NCI-H187 (cell line): ENCODE measurements at regions not wholly inside any gene's neighbourhood (a gene's known extent, or its start where the extent isn't known, plus 50 kb on each side); places are given as distances from the start of the nearest gene placed in this dataset.
"Not testable (repeated sequence)": the region's sequence is repeated elsewhere in the genome, so short reads cannot be mapped to it uniquely, and the experiment has no call there.

Experiments used
- DNase-seq, 2 experiments: peaks; one replicate each; lab custom pipeline; 2025; lab: John Stamatoyannopoulos, UW

DNA sequence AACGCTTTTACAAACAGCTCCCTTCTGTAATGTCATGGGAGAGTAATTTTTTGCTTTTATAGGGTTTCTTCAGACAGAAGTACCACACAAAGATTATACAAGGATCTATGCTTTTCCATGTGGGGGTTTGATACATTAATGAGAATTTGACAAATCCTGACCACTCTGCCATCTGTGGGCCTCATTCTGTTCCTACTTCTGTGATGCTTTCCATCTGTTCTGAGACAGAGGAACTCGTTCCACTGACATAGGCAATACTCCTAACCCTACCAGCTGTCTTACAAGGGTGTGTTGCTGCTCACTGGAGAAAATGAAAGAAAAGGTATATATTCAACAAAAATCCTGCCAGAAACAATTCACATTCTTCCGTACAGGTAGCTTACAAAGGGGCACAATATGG, 59.4 kb upstream of the NAMPT start:
- no peak for DNase-seq

DNA sequence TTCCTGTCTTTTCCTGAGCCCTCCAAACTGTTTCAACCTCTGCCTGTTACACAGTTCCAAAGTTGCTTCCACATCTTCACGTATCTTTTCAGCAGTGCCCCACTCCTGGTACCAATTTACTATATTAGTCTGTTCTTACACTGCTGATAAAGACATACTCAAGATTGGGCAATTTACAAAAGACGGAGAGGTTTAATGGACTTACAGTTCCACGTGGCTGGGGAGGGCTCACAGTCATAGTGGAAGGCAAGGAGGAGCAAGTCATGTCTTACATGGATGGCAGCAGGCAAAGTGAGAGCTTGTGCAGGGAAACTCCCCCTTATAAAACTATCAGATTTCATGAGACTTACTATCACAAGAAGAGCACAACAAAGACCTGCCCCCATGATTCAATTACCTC, 57.3 kb upstream of the NAMPT start:
- DNase-seq: not testable (repeated sequence)

DNA sequence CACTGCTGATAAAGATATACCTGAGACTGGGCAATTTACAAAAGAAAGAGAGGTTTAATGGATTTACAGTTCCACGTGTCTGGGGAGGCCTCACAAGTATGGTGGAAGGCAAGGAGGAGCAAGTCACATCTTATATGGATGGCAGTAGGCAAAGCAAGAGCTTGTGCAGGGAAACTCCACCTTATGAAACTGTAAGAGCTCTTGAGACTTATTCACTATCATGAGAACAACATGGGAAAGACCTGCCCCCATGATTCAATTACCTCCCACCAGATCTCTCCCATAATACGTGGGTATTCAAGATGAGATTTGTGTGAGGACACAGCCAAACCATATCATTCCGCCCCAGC, 55.4 kb upstream of the NAMPT start:
- DNase-seq: not testable (repeated sequence)

DNA sequence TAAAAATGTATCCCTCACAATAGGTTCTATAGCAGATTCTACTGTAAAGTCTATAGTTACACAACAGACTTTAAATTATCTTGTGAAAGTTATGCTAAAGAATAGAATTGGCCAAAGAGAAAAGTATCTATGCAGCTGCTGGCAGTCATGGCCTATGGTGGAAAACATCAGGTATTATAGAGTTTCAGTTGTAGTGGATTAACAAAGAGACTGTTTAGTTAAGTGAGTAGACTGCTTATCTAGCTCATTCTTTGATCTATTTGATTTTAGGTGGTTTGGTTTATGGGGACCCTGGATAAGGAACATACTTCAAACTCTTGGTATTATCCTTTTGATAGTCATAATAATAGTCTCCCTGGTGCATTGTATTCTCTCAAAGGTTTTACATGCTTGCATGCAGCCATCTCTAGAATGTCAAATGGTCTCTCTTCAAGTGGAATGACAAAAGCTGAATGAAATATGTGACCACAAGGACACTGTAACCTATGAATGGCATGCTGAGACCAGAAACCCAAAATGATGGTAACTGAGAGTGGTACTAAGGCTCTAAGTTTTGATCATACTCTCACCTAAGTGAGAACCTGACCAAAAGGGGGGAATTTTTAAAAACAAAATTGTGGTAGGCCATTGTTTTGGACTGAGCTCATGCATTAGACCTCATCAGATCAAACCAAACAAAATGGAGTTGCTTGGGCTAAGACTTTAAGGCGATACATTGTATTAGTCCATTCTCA, 54.9 kb upstream of the NAMPT start:
- no peak for DNase-seq

DNA sequence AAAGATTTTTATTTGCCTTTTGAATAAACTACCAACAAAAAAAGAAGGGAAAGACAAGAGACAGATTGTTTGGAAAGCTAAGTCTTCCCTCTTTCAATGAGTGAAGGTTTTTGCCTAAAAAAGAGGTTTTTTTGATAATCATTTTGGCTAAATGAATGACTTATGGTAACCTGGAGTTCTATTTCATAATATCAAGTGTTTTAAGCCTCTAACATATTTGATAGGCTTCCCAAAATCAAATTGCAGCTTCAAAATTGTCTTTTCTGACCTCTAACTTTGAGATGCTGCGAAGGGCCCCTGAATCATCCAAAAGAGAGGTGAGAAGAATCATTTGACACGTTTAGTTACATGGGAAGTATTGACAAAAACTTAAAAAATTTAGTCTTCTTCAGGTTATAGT, 53.0 kb upstream of the NAMPT start:
- no peak for DNase-seq

DNA sequence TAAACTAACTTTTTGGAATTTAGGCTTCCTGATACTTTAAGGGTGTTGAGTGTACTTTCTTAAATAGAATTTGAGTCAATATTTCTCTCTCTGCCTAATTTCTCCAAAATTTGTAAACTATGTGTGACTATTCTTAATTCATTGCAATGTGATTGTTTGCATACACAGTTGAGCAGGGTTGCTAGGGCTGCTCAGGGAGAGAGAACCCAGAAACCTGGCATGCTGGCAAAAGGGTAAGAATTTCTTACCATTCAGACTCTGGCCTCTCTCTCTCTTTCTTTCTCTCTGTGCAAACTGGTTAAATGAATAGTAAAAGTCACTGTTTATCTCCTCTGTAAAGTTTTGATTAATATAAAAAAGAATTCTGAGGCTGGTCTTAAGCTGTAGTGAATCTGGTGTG, 51.0 kb upstream of the NAMPT start:
- DNase-seq: no peak
